H9 (cell line): ENCODE measurements at regions not wholly inside any gene's neighbourhood (a gene's known extent, or its start where the extent isn't known, plus 50 kb on each side); places are given as distances from the start of the nearest gene placed in this dataset.

Source experiments
- DNase-seq: peaks from one replicate; pipeline ENCODE4 v3.0.0-alpha.2; 2017
- H2AFZ ChIP-seq: one replicate; pipeline ENCODE4 v1.6.1; 2013; ENCODE audit warnings: mild to moderate bottlenecking, low read length, control low read depth, moderate library complexity
- H2AK5ac ChIP-seq: 2 replicates; pipeline ENCODE4 v1.6.1; 2013; ENCODE audit warnings: low read length, control low read depth, mixed read lengths; ENCODE audit not compliant: insufficient read length
- H2BK120ac ChIP-seq: one replicate; pipeline ENCODE4 v1.6.1; 2013; ENCODE audit warnings: low read depth, mild to moderate bottlenecking, low read length, control low read depth, inconsistent platforms; ENCODE audit not compliant: poor library complexity, severe bottlenecking
- H2BK12ac ChIP-seq: 2 replicates; pipeline ENCODE4 v1.6.1; 2013; ENCODE audit warnings: low read length, control low read depth, mixed read lengths, low read depth; ENCODE audit not compliant: insufficient read length
- H2BK15ac ChIP-seq: 2 replicates; pipeline ENCODE4 v1.6.1; 2013; ENCODE audit warnings: low read depth, low read length, control low read depth
- H2BK20ac ChIP-seq: one replicate; pipeline ENCODE4 v1.6.1; 2013; ENCODE audit warnings: low read depth, mild to moderate bottlenecking, low read length, control low read depth, inconsistent platforms; ENCODE audit not compliant: poor library complexity, severe bottlenecking
- H2BK5ac ChIP-seq: 2 replicates; pipeline ENCODE4 v1.6.1; 2013; ENCODE audit warnings: low read length, control low read depth, mixed read lengths; ENCODE audit not compliant: insufficient read length
- H3K14ac ChIP-seq: 2 replicates; pipeline ENCODE4 v1.6.1; 2013; ENCODE audit warnings: low read length, control low read depth; ENCODE audit not compliant: insufficient read depth
- H3K18ac ChIP-seq: 2 replicates; pipeline ENCODE4 v1.6.1; 2013; ENCODE audit warnings: low read depth, mild to moderate bottlenecking, mixed read lengths, low read length, control low read depth; ENCODE audit not compliant: insufficient read length
- H3K23ac ChIP-seq: 2 replicates; pipeline ENCODE4 v1.6.1; 2013; ENCODE audit warnings: low read length, control low read depth, mixed read lengths, low read depth; ENCODE audit not compliant: insufficient read length
- H3K23me2 ChIP-seq: 2 replicates; pipeline ENCODE4 v1.6.1; 2013; ENCODE audit warnings: low read depth, mild to moderate bottlenecking, mixed read lengths, low read length, control low read depth; ENCODE audit not compliant: insufficient read length, poor library complexity, severe bottlenecking
- H3K27ac ChIP-seq: 2 replicates; pipeline ENCODE4 v1.5.1; 2013; ENCODE audit warnings: low read length, control low read depth, mixed read lengths, low read depth; ENCODE audit not compliant: insufficient read length
- H3K27me3 ChIP-seq: 2 replicates; pipeline ENCODE4 v1.6.1; 2013; ENCODE audit warnings: low read length, control low read depth, inconsistent platforms; ENCODE audit not compliant: insufficient read depth
- H3K4ac ChIP-seq: 2 replicates; pipeline ENCODE4 v1.6.1; 2013; ENCODE audit warnings: low read depth, mild to moderate bottlenecking, control low read depth, inconsistent platforms, low read length, moderate library complexity
- H3K4me1 ChIP-seq: 2 replicates; pipeline ENCODE4 v1.6.1; 2013; ENCODE audit warnings: low read length, control low read depth, inconsistent platforms; ENCODE audit not compliant: insufficient read depth
- H3K4me2 ChIP-seq: 2 replicates; pipeline ENCODE4 v1.6.1; 2013; ENCODE audit warnings: low read length, control low read depth, mixed read lengths; ENCODE audit not compliant: insufficient read length, insufficient read depth
- H3K56ac ChIP-seq: 2 replicates; pipeline ENCODE4 v1.6.1; 2013; ENCODE audit warnings: low read depth, mild to moderate bottlenecking, mixed read lengths, low read length, control low read depth; ENCODE audit not compliant: insufficient read length
- H3K79me1 ChIP-seq: 2 replicates; pipeline ENCODE4 v1.6.1; 2013; ENCODE audit warnings: low read depth, mild to moderate bottlenecking, moderate library complexity, low read length, control low read depth, inconsistent platforms; ENCODE audit not compliant: insufficient read depth, poor library complexity, severe bottlenecking
- H3K79me2 ChIP-seq: 2 replicates; pipeline ENCODE4 v1.6.1; 2013; ENCODE audit warnings: low read length, control low read depth, inconsistent platforms; ENCODE audit not compliant: insufficient read depth
- H3K9ac ChIP-seq: 2 replicates; pipeline ENCODE4 v1.6.1; 2013; ENCODE audit warnings: low read length, control low read depth, mixed read lengths; ENCODE audit not compliant: insufficient read length; ENCODE audit errors: extremely low read depth
- H3K9me3 ChIP-seq: one replicate; pipeline ENCODE4 v1.6.1; 2013; ENCODE audit warnings: low read depth, low read length, inconsistent platforms; ENCODE audit not compliant: control insufficient read depth
- H3T11ph ChIP-seq: one replicate; pipeline ENCODE4 v1.6.1; 2013; ENCODE audit warnings: mild to moderate bottlenecking, low read length, control low read depth, inconsistent platforms
- H4K20me1 ChIP-seq: one replicate; pipeline ENCODE4 v1.6.1; 2013; ENCODE audit not compliant: control insufficient read depth, insufficient read length, insufficient read depth
- H4K5ac ChIP-seq: 2 replicates; pipeline ENCODE4 v1.6.1; 2013; ENCODE audit warnings: low read depth, mild to moderate bottlenecking, mixed read lengths, low read length, control low read depth; ENCODE audit not compliant: insufficient read length
- H4K8ac ChIP-seq: replicated peaks from 2 replicates; pipeline ENCODE4 v1.6.1; 2013; ENCODE audit warnings: low read length, control low read depth, mixed read lengths, low read depth; ENCODE audit not compliant: insufficient read length
- H4K91ac ChIP-seq: 2 replicates; pipeline ENCODE4 v1.6.1; 2013; ENCODE audit warnings: low read depth, mild to moderate bottlenecking, moderate library complexity, mixed read lengths, low read length, control low read depth; ENCODE audit not compliant: insufficient read length
- H3K27ac Mint-ChIP-seq, 3 experiments: 2 replicates in 2 of 3; 3 replicates in 1 of 3; pipeline ENCODE4 v1.8.0; 2020 to 2021; ENCODE audit warnings: mixed read lengths in 3 of 3, mild to moderate bottlenecking in 1 of 3, moderate library complexity in 1 of 3
- H3K27me3 Mint-ChIP-seq: 2 replicates; pipeline ENCODE4 v1.8.0; 2021; ENCODE audit warnings: low read depth, mild to moderate bottlenecking, moderate library complexity, mixed read lengths
- H3K36me3 Mint-ChIP-seq, 3 experiments: 2 replicates in 2 of 3; 3 replicates in 1 of 3; pipeline ENCODE4 v1.8.0; 2020 to 2021; ENCODE audit warnings: low read depth in 3 of 3, mixed read lengths in 3 of 3; ENCODE audit not compliant: insufficient read depth in 1 of 3
- H3K4me1 Mint-ChIP-seq, 2 experiments: 2 replicates each; pipeline ENCODE4 v1.8.0; 2020; ENCODE audit warnings: mixed read lengths in 2 of 2
- H3K4me3 Mint-ChIP-seq, 2 experiments: 2 replicates in 1 of 2; 3 replicates in 1 of 2; pipeline ENCODE4 v1.8.0; 2020 to 2021; ENCODE audit warnings: mild to moderate bottlenecking in 2 of 2, mixed read lengths in 2 of 2, moderate library complexity in 1 of 2
- H3K9me3 Mint-ChIP-seq, 2 experiments: 2 replicates in 1 of 2; 3 replicates in 1 of 2; pipeline ENCODE4 v1.8.0; 2020; ENCODE audit warnings: mild to moderate bottlenecking in 2 of 2, mixed read lengths in 2 of 2, moderate library complexity in 1 of 2
- CTCF ChIP-seq: fragments of 200-600 bp; sonication (generic); conservative IDR thresholded peaks from 3 replicates; pipeline ENCODE4 v1.8.0; 2021; ENCODE audit warnings: antibody characterized with exemption, mild to moderate bottlenecking
- WGBS: extraction: QIAGEN DNeasy Blood & Tissue Kit; methylation state at CpG from one replicate; pipeline ENCODE4 v1.1.7; 2013; ENCODE audit warnings: missing lambda C conversion rate, low lambda C conversion rate, mixed read lengths; ENCODE audit not compliant: insufficient read length; ENCODE audit errors: extremely low coverage; 5-methylcytosine and 5-hydroxymethylcytosine counted together

GRCh38 chr2:33665039-33665438, 65.9 kb upstream of the FAM98A start:
- no peak overlapping the region for H3K27ac Mint-ChIP-seq
- peaks cover 0 to 14% of the 10 kb centered on the region in 2 experiments; a peak in 3 of 4 replicates for H3K4me1 Mint-ChIP-seq
- no peak overlapping the region for H3K4me3 Mint-ChIP-seq
- no peaks in the 10 kb centered on the region for H3K4me1 ChIP-seq
- H3K4ac ChIP-seq, result no peak overlapping the region
- no peak overlapping the region for H3K27ac ChIP-seq
- H2BK5ac ChIP-seq, result no peak overlapping the region
- no peak overlapping the region for H2BK20ac ChIP-seq
- no peak overlapping the region for H3K18ac ChIP-seq
- H3K23ac ChIP-seq, result no peak overlapping the region
- no peak overlapping the region for H4K8ac ChIP-seq
- no peaks in the 10 kb centered on the region for H3K27me3 Mint-ChIP-seq
- peaks cover 47 to 59% (median 58%) of the 10 kb centered on the region in 3 experiments for H3K36me3 Mint-ChIP-seq
- no peak for DNase-seq
- no CpG with 5 or more reads among the region's 1 CpG for WGBS
- no peak overlapping the region for H3K9ac ChIP-seq
- H2BK15ac ChIP-seq, result no peak overlapping the region
- no peaks in the 10 kb centered on the region for H4K20me1 ChIP-seq
- no peak for TF ChIP-seq CTCF
- no peak overlapping the region for H4K5ac ChIP-seq
- H3K56ac ChIP-seq, result no peak overlapping the region
- peaks cover 17% of the 10 kb centered on the region for H3K9me3 ChIP-seq
- no peak overlapping the region for H3K14ac ChIP-seq
- H3T11ph ChIP-seq, result no peak overlapping the region
- no peaks in the 10 kb centered on the region for H3K23me2 ChIP-seq
- H3K9me3 Mint-ChIP-seq, result peaks cover 38 to 58% of the 10 kb centered on the region in 2 experiments
- no peak overlapping the region for H2BK120ac ChIP-seq
- no peaks in the 10 kb centered on the region for H3K79me1 ChIP-seq
- H3K79me2 ChIP-seq, result no peaks in the 10 kb centered on the region
- no peak overlapping the region for H2BK12ac ChIP-seq
- H2AK5ac ChIP-seq, result no peak overlapping the region
- no peak overlapping the region for H4K91ac ChIP-seq
- no peak overlapping the region for H3K4me2 ChIP-seq
- H2AFZ ChIP-seq, result no peak overlapping the region
- no peaks in the 10 kb centered on the region for H3K27me3 ChIP-seq
